K562 (cell line): ENCODE measurements at regions not wholly inside any gene's neighbourhood (a gene's known extent, or its start where the extent isn't known, plus 50 kb on each side); places are given as distances from the start of the nearest gene placed in this dataset.
A peak's percentile ranks its signal among the peaks of the same experiment; 100 is the strongest.

Experiments used
- CAMTA2 ChIP-seq: fragments of 250-450 bp; sonication (Bioruptor Pico); conservative IDR thresholded peaks from 2 replicates; pipeline ENCODE4 v1.5.1; 2022
- L3MBTL2 ChIP-seq: fragments of 450-650 bp; IDR thresholded peaks from 2 replicates; pipeline ENCODE4 v1.6.1; 2016; ENCODE audit warnings: mild to moderate bottlenecking, moderate library complexity
- TF ChIP-seq, protein P1 (sequence below), 2 experiments: fragments of 450-650 bp; formaldehyde crosslinking in 1 of 2; IDR thresholded peaks; 2 replicates each; pipeline versions ENCODE4 v1.4.0 to v1.6.1; 2014 to 2020; ENCODE audit warnings: mild to moderate bottlenecking in 2 of 2, borderline replicate concordance in 1 of 2, low read depth in 1 of 2
- TF ChIP-seq, protein P2 (sequence below), 2 experiments: fragments of 450-650 bp; conservative IDR thresholded peaks; 2 replicates each; pipeline ENCODE4 v1.6.1; 2017; ENCODE audit warnings: mild to moderate bottlenecking in 2 of 2, moderate library complexity in 2 of 2

DNA sequence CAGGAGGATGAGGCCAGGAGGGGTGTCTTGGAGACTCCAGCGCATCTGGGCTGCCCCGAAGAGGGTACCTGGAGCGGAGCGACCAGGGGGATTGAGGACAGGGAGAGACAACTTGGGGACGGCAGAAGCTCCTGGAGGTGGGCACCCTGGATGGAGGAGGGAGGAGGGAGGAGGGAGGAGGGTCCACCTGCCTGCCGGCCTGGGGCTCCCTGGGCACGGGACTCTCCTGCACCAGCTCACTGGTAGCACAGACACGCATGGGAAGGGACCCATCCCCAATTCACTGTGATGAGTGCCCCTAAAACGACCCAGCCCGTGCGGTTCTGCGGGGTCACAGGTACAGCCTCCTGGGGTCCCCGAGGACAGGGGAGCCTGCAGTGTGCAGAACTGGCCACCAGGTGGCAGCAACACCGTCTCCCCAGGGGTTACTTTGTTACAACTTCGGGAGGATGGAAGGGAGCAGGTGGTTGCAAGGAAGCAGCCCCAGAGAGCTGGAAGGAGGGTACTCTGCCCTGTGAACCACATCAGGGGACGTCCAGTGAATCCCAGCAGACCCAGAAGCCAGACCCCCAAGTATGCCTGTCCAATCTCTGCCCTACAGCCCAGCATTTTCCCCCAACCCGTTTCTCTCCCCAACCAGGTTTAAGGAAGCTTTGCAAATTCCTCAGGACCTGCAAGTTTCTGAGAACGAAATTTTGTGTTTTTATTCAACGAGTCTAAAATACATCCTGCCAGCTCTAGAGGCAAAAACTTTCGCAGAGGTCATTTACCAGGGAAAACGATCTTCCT is 482.4 kb downstream of the NPHP4 start (continued):
- TF ChIP-seq, protein P1, sequence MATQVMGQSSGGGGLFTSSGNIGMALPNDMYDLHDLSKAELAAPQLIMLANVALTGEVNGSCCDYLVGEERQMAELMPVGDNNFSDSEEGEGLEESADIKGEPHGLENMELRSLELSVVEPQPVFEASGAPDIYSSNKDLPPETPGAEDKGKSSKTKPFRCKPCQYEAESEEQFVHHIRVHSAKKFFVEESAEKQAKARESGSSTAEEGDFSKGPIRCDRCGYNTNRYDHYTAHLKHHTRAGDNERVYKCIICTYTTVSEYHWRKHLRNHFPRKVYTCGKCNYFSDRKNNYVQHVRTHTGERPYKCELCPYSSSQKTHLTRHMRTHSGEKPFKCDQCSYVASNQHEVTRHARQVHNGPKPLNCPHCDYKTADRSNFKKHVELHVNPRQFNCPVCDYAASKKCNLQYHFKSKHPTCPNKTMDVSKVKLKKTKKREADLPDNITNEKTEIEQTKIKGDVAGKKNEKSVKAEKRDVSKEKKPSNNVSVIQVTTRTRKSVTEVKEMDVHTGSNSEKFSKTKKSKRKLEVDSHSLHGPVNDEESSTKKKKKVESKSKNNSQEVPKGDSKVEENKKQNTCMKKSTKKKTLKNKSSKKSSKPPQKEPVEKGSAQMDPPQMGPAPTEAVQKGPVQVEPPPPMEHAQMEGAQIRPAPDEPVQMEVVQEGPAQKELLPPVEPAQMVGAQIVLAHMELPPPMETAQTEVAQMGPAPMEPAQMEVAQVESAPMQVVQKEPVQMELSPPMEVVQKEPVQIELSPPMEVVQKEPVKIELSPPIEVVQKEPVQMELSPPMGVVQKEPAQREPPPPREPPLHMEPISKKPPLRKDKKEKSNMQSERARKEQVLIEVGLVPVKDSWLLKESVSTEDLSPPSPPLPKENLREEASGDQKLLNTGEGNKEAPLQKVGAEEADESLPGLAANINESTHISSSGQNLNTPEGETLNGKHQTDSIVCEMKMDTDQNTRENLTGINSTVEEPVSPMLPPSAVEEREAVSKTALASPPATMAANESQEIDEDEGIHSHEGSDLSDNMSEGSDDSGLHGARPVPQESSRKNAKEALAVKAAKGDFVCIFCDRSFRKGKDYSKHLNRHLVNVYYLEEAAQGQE (IDR thresholded peaks at IDR 0.05; ENCODE audit: borderline replicate concordance): peak; percentile 66; the same call in 1 of the 2 replicates
- TF ChIP-seq, protein P1 (CRISPR knock-in tag; IDR thresholded peaks at IDR 0.05; ENCODE audit: low read depth): no peak
- TF ChIP-seq CAMTA2 (CRISPR knock-in tag) (no peak), L3MBTL2 (no peak)
- TF ChIP-seq, protein P2, sequence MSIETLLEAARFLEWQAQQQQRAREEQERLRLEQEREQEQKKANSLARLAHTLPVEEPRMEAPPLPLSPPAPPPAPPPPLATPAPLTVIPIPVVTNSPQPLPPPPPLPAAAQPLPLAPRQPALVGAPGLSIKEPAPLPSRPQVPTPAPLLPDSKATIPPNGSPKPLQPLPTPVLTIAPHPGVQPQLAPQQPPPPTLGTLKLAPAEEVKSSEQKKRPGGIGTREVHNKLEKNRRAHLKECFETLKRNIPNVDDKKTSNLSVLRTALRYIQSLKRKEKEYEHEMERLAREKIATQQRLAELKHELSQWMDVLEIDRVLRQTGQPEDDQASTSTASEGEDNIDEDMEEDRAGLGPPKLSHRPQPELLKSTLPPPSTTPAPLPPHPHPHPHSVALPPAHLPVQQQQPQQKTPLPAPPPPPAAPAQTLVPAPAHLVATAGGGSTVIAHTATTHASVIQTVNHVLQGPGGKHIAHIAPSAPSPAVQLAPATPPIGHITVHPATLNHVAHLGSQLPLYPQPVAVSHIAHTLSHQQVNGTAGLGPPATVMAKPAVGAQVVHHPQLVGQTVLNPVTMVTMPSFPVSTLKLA (conservative IDR thresholded peaks at IDR 0.05): no peak
